ENCODE measurements at regions not wholly inside any gene's neighbourhood (a gene's known extent, or its start where the extent isn't known, plus 50 kb on each side); places are given as distances from the start of the nearest gene placed in this dataset.

DNA sequence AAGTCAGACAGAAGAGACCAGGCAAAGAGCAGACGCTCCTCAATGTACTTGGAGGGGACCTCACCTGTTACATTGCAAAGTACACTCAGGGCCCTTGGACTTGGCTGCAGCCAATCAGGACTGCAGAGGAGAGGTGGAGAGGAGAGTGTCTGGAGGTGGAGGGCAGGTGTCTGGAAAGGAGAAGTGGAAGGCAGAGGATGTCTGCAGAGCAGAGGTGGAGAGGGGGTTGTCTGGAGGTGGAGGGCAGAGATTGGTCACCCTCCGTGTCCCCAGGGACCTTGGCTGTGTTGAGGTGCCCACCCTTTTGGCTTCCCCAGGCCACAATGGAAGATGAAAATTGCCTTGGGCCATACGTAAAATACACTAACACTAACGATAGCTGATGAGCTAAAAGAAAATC, 241.3 kb upstream of the IRX2 start (continued):
- TF ChIP-seq, protein P1, sequence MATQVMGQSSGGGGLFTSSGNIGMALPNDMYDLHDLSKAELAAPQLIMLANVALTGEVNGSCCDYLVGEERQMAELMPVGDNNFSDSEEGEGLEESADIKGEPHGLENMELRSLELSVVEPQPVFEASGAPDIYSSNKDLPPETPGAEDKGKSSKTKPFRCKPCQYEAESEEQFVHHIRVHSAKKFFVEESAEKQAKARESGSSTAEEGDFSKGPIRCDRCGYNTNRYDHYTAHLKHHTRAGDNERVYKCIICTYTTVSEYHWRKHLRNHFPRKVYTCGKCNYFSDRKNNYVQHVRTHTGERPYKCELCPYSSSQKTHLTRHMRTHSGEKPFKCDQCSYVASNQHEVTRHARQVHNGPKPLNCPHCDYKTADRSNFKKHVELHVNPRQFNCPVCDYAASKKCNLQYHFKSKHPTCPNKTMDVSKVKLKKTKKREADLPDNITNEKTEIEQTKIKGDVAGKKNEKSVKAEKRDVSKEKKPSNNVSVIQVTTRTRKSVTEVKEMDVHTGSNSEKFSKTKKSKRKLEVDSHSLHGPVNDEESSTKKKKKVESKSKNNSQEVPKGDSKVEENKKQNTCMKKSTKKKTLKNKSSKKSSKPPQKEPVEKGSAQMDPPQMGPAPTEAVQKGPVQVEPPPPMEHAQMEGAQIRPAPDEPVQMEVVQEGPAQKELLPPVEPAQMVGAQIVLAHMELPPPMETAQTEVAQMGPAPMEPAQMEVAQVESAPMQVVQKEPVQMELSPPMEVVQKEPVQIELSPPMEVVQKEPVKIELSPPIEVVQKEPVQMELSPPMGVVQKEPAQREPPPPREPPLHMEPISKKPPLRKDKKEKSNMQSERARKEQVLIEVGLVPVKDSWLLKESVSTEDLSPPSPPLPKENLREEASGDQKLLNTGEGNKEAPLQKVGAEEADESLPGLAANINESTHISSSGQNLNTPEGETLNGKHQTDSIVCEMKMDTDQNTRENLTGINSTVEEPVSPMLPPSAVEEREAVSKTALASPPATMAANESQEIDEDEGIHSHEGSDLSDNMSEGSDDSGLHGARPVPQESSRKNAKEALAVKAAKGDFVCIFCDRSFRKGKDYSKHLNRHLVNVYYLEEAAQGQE (IDR thresholded peaks at IDR 0.05; ENCODE audit: low read depth) = no peak
- TF ChIP-seq POLR2AphosphoS5 (IDR thresholded peaks at IDR 0.05; ENCODE audit: low read depth, low read length) = no peak

DNA sequence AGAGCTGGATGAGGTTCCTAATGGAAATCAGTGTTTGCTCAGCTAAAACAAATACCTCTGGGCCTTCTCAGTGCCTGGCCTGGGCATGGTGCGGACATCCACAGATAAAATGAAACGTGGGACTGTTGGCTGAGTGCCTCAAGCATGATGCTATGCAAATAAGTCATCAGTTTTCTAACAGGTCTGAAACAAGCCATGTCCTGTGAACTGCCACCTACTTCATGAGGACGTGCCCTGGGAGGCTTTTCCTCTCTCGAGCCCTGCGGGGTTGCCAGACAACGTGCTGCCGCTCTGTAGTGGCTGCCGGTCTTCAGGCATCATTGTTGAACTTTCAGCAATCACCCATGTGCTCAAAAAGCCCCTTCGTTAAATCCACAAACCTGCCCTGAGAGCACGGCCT, 240.4 kb upstream of the IRX2 start:
- H3K79me2 ChIP-seq (ENCODE audit: insufficient read depth, low read length) = no peaks in the 10 kb centered on the region
- no peaks in the 10 kb centered on the region for H3K36me3 ChIP-seq (ENCODE audit: control insufficient read depth in 1 of 2, insufficient read depth in 2 of 2, low read length in 2 of 2)
- no TSS peak for BruUV-seq (replicated peaks)
- no peaks in the 10 kb centered on the region for H4K20me1 ChIP-seq (ENCODE audit: insufficient read depth)
- RAD21 ChIA-PET (ENCODE audit: low non-redundant PET in 1 of 2, low total read pairs in 2 of 2, uncharacterized antibody in 2 of 2, unreplicated experiment in 2 of 2) = no interaction called here
- TF ChIP-seq, protein P2, sequence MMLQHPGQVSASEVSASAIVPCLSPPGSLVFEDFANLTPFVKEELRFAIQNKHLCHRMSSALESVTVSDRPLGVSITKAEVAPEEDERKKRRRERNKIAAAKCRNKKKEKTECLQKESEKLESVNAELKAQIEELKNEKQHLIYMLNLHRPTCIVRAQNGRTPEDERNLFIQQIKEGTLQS (IDR thresholded peaks at IDR 0.05) = no peak
- TF ChIP-seq TCF7L2 (IDR thresholded peaks at IDR 0.05; ENCODE audit: borderline replicate concordance, extremely low read depth, insufficient read depth, insufficient read length) (no peak), SIN3A (IDR thresholded peaks at IDR 0.05; ENCODE audit: low read depth) (no peak), SRF (IDR thresholded peaks at IDR 0.05; ENCODE audit: low read depth) (no peak), POLR2A (IDR thresholded peaks at IDR 0.05; ENCODE audit: borderline replicate concordance, extremely low read depth, insufficient read depth, insufficient read length) (no peak), FOSL1 (IDR thresholded peaks at IDR 0.05; ENCODE audit: low read depth) (no peak)
- peaks cover 11 to 47% of the 10 kb centered on the region in 2 experiments; a peak in 3 of 4 replicates for H3K9me3 ChIP-seq (ENCODE audit: control insufficient read depth in 1 of 2, insufficient read depth in 1 of 2, low read depth in 1 of 2, low read length in 2 of 2)
- intact Hi-C loops (cut with micrococcal nuclease) = no loop called here
- CTCF ChIA-PET = no interaction called here
- no peaks in the 10 kb centered on the region for H3K9me2 ChIP-seq (ENCODE audit: insufficient read depth)
- H2AFZ ChIP-seq (ENCODE audit: low read depth, low read length, poor library complexity, severe bottlenecking) = no peak overlapping the region
- H3K27ac ChIP-seq (ENCODE audit: low read depth, low read length) = no peak overlapping the region
- DNase-seq (ENCODE audit: low read depth, low spot score) = no peak
- ATAC-seq = no peak
- H3K9ac ChIP-seq (ENCODE audit: low read length) = no peak overlapping the region
- no peak overlapping the region for H3K4me2 ChIP-seq (ENCODE audit: low read length)
- no peak overlapping the region for H3K4me3 ChIP-seq (replicated peaks in 1 of 2; ENCODE audit: low read depth in 1 of 2, low read length in 2 of 2)
- no peaks in the 10 kb centered on the region for H3K4me1 ChIP-seq (ENCODE audit: control insufficient read depth in 1 of 2, insufficient read depth in 2 of 2, low read length in 2 of 2)
- POLR2A ChIA-PET = no interaction called here
- H3K27me3 ChIP-seq (ENCODE audit: insufficient read depth, low read length) = no peaks in the 10 kb centered on the region
